HG03095 (cell line): ENCODE measurements at regions not wholly inside any gene's neighbourhood (a gene's known extent, or its start where the extent isn't known, plus 50 kb on each side); places are given as distances from the start of the nearest gene placed in this dataset.

Source experiments
- ATAC-seq: cut with Tn5 transposase; IDR thresholded peaks from one replicate; pipeline ENCODE4 v1.9.1; 2021; ENCODE audit warnings: moderate library complexity; ENCODE audit not compliant: unreplicated experiment

DNA sequence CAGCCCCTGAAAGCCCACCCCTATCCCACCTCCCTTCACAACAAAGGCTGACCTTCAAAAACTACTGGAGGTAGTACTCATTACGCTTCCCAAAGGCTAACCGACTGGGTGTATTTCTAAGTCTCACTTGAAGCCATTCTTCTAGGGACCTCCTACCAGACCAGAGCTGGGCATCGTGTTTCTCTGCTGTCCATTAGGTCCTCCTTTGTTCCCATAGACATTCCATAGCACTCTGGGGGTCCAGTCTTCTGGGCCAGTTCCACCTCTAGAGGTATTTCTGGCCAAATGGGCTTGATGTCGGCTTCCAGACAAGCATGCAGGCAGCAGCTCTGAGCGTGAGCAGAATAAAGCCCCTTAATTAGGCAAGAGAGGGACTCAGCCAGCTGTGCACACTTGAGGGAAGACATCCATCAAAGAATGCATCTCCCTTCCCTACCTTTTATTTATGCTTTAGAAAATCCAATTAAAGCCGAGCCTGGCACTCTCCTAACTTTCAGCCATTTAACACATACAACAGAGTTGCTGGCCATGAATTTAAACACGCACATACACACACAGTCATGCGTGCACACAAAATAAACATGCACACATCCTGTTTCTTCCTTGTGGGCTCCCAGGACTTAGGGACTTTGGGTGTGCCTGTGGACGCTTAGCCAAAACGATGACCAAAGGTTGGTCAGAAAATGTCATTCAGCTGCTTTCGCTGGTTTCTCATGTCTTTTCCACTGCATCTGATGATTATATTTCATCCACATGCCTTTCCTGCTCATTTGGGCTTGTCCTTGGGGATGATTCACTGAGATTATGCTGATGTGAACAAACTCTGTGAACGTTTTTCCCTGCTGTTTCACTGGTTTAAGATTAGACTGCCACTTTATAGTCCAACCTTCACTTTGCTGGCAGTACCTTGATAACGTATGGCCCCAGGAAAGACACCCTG lies 362.0 kb upstream of the NFE2L3 start:
- no peak for ATAC-seq

DNA sequence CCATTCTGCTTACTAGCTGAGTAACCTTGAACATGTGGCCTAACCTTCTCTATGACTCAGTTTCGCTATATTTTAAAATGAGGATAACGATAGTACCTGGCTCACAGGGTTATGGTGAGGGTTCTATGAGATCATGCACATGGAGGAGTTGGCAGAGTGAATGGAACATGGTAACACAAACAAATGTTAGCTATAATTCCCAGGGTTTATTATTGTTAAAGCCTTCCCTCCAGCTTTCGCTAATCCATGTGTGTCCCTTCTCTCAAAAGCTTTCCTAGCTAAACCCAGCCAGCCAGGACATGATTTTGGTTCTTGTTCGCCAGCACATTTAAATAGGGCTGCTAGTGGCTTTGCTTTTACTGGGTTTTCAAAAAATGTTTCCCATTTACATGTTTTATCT lies 361.0 kb upstream of the NFE2L3 start:
- no peak for ATAC-seq

DNA sequence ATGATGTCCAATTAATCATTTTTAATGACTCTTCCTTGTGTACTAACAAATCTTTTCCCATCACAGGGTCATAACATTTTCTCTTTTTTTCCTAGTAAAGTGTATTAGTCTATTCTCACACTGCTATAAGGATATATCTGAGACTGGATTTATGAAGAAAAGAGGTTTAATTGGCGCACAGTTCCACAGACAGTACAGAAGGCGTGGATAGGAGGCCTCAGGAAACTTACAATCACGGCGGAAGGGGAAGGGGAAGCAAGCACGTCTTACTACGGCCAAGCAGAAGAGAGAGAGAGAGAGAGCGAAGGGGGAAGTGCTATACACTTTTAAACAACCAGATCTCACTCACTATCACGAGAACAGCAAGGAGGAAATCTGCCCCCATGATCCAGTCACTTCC lies 359.4 kb upstream of the NFE2L3 start:
- no peak for ATAC-seq

DNA sequence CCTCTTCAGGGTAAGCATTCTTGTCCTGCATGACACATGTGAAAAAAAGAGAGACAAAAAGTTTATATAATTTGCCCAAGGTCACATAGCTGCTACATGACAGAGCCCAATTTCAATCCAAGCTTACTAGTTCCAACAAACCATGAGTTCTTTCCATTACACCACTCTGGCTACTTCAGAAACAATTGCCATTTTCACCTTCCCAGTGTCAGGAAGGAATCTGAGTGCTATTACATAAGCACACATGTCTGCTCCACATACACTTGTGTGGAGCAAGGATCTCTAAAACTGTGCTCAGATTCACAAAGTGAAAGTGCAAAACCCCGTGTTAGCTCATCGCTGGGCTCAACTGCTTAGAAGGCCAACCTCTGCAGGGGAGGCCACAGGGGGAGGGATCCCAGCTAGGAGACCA lies 356.2 kb upstream of the NFE2L3 start:
- ATAC-seq, result no peak

GRCh38 chr7:25798344-25798743 lies 353.7 kb upstream of the NFE2L3 start:
- no peak for ATAC-seq

DNA sequence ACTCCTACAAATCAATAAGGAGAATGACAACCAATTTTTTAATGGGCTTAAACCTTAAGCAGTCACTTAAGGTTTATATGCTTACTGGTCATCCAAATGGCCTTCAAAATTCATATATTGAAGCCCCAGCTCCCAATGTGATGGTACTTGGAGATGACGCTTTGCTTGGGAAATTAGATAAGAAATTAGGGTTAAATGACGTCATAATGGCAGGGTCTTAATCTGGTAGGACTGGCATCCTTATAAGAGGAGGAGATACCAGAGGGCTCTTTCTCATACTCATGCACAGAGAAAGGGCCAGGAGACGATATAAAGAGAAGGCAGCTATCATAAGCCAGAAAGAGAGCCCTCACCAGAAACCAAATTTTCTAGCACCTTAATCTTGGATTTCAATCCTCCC lies 350.8 kb upstream of the NFE2L3 start:
- ATAC-seq, result no peak

DNA sequence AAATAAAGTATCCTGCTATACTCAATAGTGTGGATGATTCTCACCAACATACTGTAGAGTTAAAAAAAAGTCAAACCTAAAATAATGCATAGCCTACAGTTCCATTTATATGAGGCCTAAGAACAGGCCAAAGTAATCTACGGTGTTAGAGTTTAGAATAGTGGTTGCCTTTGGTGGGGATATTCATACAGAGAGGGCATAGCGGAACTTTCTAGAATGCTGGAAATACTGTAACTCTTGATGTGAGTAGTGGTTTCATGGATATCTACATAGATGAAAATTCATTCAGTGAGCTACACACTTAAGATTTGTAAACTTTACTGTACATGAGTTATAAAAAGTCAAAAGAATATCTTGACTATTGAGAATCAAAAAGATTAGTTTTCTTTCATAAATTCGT lies 349.9 kb upstream of the NFE2L3 start:
- no peak for ATAC-seq

- peak; percentile 49 for ATAC-seq
Measured at GRCh38 chr7:25802473-25802872, 349.5 kb upstream of the NFE2L3 start.

- ATAC-seq, result no peak
Measured at GRCh38 chr7:25803117-25803887, 348.7 kb upstream of the NFE2L3 start.

GRCh38 chr7:25804154-25804553 lies 347.8 kb upstream of the NFE2L3 start:
- no peak for ATAC-seq

GRCh38 chr7:25805027-25805687 lies 346.8 kb upstream of the NFE2L3 start:
- no peak for ATAC-seq

DNA sequence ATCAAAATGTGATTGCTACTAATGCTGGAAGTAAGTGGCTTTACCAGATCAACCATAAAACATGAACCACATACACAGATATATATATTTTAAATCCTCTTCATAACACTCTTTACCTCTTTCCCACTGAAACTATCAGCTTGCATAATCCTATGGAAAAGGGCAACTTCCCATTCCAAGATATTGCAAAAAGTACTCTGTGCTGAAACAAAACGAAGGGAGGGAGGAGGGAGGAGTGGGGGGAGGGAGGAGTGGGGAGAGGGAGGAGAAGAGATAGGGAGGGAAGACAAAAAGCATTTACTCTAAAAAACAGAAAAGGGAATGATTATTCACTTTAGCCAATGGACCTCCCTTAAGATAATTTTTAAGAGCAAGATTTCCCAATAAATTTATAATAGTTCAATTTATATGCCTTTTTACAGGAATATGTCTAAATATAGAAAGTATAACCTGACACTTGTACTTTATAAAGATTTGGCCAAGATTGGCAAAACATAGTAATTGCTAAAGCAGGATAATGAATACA lies 344.8 kb upstream of the NFE2L3 start:
- ATAC-seq, result no peak

DNA sequence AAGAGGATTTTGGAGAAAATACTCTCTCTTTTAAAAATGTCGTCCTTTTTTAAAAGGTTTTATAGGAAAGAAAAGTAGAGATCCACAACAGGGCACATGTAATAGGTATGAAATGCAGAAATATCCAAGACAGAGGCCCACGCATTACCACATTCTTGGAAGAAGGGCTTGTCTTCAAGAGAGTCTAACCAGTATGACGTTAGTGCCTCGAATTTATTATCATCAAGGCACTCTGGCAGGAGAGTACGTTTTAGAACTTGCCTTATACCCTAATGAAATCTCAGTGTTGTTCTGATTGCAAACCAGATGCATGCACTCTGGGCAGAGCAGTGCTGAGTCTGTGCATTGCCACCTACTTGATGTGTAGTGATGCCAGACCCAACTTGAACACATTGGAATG lies 342.6 kb upstream of the NFE2L3 start:
- ATAC-seq, result no peak

DNA sequence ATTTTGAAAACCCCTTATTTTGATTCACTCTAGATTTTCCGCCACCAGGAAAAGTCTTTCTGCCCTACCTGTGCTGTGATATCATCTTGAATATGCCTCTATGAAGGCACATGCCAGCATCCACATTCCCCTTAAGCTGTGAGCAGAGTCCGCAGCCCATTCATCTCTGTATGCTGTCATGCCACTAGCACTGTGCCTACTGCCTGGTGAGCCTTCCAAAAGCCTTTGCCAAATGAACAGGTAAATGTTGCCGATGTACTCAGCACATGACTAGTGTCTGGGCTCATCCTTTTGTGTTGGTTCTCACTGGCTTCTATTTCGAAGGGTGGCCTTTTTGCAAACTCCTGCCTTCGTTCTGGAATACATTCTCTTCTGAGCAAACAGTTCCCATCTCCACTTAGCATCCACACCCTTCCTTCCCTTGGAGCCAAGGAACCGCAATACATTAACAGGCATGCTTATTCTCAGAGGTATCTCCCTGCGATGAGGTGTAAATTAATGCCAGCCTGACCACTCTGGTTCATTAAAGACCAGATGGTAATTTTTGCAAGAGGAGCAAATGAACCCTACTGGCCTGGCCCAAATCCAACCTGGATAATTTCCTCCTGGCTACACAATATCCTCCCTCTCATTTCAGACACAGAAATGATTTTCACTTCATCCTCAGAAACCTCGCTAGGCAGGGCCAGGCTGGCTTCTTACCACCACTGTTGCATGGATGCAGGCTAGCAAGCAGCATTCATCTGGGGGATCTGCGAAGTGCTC lies 339.7 kb upstream of the NFE2L3 start:
- no peak for ATAC-seq

- no peak for ATAC-seq
Measured at GRCh38 chr7:25813381-25813780, 338.6 kb upstream of the NFE2L3 start.

GRCh38 chr7:25815711-25816110 lies 336.3 kb upstream of the NFE2L3 start:
- ATAC-seq, result no peak

DNA sequence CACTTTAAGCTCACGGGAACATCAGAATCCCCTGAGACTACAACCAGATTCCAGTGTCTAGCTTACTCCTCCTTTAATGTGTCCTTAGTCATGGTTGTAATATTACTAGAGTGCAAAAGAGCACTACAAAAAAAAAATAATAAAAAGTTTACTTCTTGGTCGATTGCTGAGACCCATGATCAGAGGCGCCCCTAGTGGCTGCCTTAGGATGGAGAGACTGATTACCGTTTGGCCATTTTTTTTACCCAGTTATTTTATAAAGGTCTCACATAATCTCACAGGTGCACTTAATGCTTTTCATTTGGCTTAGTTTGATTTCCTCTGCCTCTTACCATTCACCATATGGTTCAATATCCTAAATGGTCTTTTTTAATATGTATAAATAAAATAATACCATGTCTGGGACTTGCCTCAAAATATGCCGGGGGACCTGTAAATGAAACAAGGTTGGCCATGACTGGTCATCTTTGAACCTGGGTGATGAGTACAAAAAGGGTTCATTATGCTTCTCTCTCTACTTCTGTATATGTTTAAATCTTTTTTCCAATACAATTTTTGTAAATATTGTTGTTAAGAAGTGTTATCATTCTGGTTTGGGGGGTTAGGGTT lies 331.5 kb upstream of the NFE2L3 start:
- no peak for ATAC-seq

DNA sequence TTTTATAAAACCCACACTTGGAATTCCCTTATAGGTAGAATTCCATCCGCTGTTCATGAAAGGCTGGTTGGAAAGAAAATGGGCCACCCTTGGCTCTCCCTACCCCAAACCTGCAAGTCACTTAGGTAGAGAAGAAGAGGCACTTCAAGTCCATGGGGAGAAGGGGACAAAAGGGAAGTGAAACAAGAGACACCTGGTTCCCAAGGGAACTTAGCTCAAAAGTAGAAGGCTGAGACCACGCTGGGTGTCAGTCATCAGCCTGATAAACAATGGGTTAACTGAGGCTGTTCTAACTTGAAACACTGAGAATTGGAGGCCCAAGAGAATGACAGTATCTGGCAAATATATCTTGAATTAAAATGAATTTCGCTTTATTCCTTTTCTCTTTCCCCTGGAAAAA lies 330.8 kb upstream of the NFE2L3 start:
- no peak for ATAC-seq

GRCh38 chr7:25822823-25823222 lies 329.2 kb upstream of the NFE2L3 start:
- no peak for ATAC-seq

DNA sequence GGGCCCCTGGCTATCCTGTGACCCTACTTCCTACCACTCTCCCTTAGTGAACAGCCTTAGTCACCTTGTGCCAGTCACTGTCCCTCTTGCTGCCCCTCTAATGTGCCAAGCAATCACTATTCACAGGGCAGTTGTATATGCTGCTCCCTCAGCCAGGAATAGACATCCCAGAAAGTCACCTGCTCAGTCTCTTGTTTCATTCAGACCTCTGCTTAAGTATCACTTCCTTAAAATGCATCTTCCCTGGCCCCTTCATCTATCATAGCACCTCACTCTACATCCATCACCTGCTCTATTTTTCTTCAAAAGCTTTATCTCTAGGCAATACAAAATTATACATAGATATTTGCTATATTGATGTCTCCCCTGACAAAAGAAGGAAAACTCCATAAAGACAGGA lies 328.4 kb upstream of the NFE2L3 start:
- ATAC-seq, result peak; percentile 69
